ENCODE measurements at regions not wholly inside any gene's neighbourhood (a gene's known extent, or its start where the extent isn't known, plus 50 kb on each side); places are given as distances from the start of the nearest gene placed in this dataset.

DNA sequence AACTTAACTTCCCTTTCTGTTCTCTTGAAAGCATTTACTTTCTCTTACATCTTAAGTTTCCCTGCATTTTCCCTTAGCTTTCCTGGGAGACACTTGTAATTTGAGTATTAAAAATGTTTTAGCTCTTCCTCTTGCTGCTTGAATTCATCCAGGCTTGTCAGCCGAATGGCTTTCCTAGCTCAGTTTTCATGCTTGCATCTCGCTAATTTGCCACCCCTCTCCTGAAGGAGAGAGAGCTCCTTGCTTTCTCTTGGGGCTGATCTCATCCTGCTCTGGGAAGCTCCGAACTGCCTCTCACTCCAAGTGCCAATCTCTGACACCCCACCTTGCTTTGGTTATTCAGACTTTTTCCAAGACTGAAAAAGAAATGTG, 374.6 kb upstream of the TBL1XR1 start:
- Histone ChIP-seq H3K4me3 (ENCODE audit: low read depth, low read length) (no peak overlapping the region), H2AFZ (ENCODE audit: insufficient read depth, low read length, poor library complexity) (no peak overlapping the region), H4K8ac (ENCODE audit: low read depth, low read length) (no peak overlapping the region), H2BK5ac (ENCODE audit: low read depth, low read length, poor library complexity) (no peak overlapping the region), H3K4ac (ENCODE audit: low read depth, low read length) (no peak overlapping the region), H3K14ac (ENCODE audit: low read length) (no peak overlapping the region), H3K18ac (ENCODE audit: low read length) (no peak overlapping the region), H2BK12ac (ENCODE audit: low read length) (no peak overlapping the region), H3K36me3 (ENCODE audit: control insufficient read depth in 1 of 2, insufficient read depth in 2 of 2, low read length in 2 of 2) (no peaks in the 10 kb centered on the region), H3K27me3 (ENCODE audit: insufficient read depth, low read length) (no peaks in the 10 kb centered on the region), H2AK5ac (ENCODE audit: low read length) (no peak overlapping the region), H4K91ac (ENCODE audit: low read depth, low read length) (no peak overlapping the region), H3K4me1 (ENCODE audit: control insufficient read depth in 1 of 2, insufficient read depth in 2 of 2, low read length in 2 of 2) (no peaks in the 10 kb centered on the region), H4K12ac (ENCODE audit: low read depth, low read length) (no peak overlapping the region), H3K4me2 (ENCODE audit: low read length) (no peak overlapping the region), H3K79me2 (ENCODE audit: control insufficient read depth, insufficient read depth, low read length, poor library complexity) (no peaks in the 10 kb centered on the region), H3K27ac (ENCODE audit: low read depth, low read length) (no peak overlapping the region), H3K79me1 (ENCODE audit: low read length) (no peaks in the 10 kb centered on the region), H3K9ac (ENCODE audit: low read length) (no peak overlapping the region), H3K23ac (ENCODE audit: low read length) (no peak overlapping the region), H3K9me3 (ENCODE audit: insufficient read depth, low read depth, low read length) (no peaks in the 10 kb centered on the region), H2BK120ac (ENCODE audit: insufficient read depth, low read length, poor library complexity) (no peak overlapping the region)
- WGBS (ENCODE audit: extremely low coverage, insufficient coverage, insufficient read length), result no CpG with 5 or more reads among the region's 3 CpGs
- no peak for DNase-seq

DNA sequence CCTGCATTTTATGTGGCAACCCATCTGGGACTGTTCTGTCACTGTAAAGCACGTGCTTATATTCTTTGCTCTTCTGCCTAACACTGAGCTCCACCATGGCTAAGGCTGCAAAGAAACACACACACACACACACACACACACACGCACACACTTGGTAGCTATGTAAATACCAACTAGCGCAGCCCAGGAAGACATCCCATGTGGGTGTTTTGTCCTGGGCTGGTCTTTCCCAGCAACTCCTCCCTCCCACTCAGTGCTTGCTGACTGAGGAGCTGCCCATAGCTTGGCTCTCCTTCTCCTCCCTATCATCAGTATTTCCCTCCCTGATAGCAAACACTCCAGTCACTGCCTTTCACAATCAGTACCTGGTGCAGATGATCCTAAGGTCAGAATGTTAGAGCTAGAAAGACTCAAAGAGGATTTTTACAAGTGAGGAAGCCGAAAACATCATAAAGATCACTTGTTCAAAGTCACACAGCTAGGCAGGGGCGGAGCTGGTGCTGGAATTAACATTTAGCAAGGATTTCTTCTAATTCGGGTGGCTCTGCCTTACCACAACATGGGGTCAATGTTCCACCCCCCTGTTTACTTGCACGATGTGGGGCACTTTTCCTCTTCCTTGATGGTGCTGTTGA, 377.1 kb upstream of the TBL1XR1 start:
- H3K27ac ChIP-seq (ENCODE audit: low read depth, low read length), result no peak overlapping the region
- peaks cover 0 to under 1% of the 10 kb centered on the region in 2 experiments for H3K4me1 ChIP-seq (ENCODE audit: control insufficient read depth in 1 of 2, insufficient read depth in 2 of 2, low read length in 2 of 2)
- no peak overlapping the region for H3K9ac ChIP-seq (ENCODE audit: low read length)
- no peaks in the 10 kb centered on the region for H3K79me2 ChIP-seq (ENCODE audit: control insufficient read depth, insufficient read depth, low read length, poor library complexity)
- no peak overlapping the region for H3K4ac ChIP-seq (ENCODE audit: low read depth, low read length)
- H3K9me3 ChIP-seq (ENCODE audit: insufficient read depth, low read depth, low read length), result no peaks in the 10 kb centered on the region
- H4K12ac ChIP-seq (ENCODE audit: low read depth, low read length), result no peak overlapping the region
- no peak overlapping the region for H2AFZ ChIP-seq (ENCODE audit: insufficient read depth, low read length, poor library complexity)
- H2BK12ac ChIP-seq (ENCODE audit: low read length), result no peak overlapping the region
- H3K4me3 ChIP-seq (ENCODE audit: low read depth, low read length), result no peak overlapping the region
- no peak overlapping the region for H3K14ac ChIP-seq (ENCODE audit: low read length)
- H4K91ac ChIP-seq (ENCODE audit: low read depth, low read length), result no peak overlapping the region
- H3K4me2 ChIP-seq (ENCODE audit: low read length), result no peak overlapping the region
- H3K23ac ChIP-seq (ENCODE audit: low read length), result no peak overlapping the region
- no peaks in the 10 kb centered on the region for H3K36me3 ChIP-seq (ENCODE audit: control insufficient read depth in 1 of 2, insufficient read depth in 2 of 2, low read length in 2 of 2)
- no peak for DNase-seq
- H3K27me3 ChIP-seq (ENCODE audit: insufficient read depth, low read length), result no peaks in the 10 kb centered on the region
- no peak overlapping the region for H3K18ac ChIP-seq (ENCODE audit: low read length)
- no CpG with 5 or more reads among the region's 7 CpGs for WGBS (ENCODE audit: extremely low coverage, insufficient coverage, insufficient read length)
- no peak overlapping the region for H4K8ac ChIP-seq (ENCODE audit: low read depth, low read length)
- no peaks in the 10 kb centered on the region for H3K79me1 ChIP-seq (ENCODE audit: low read length)
- no peak overlapping the region for H2AK5ac ChIP-seq (ENCODE audit: low read length)
- H2BK120ac ChIP-seq (ENCODE audit: insufficient read depth, low read length, poor library complexity), result no peak overlapping the region
- H2BK5ac ChIP-seq (ENCODE audit: low read depth, low read length, poor library complexity), result no peak overlapping the region

DNA sequence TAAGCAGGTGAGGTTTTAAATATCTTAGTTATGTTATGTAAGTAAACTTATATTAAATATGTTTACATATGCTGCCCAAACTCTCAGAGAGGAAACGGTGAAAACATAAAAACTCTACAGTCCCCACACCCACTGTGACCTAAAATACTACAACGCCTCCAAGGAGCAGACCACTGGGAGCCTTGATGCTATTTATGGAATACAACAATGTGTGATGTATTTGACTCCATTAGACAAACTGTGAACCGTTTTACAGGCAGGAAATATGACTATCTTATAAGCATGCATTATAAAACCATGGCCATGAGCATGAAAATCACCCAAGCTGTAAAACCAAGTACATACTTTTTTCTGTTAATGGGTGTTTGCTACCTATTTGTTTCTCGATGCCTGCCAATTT, 379.5 kb upstream of the TBL1XR1 start:
- Histone ChIP-seq H3K9ac (ENCODE audit: low read length) (no peak overlapping the region), H3K9me3 (ENCODE audit: insufficient read depth, low read depth, low read length) (no peaks in the 10 kb centered on the region), H3K4ac (ENCODE audit: low read depth, low read length) (no peak overlapping the region), H3K36me3 (ENCODE audit: control insufficient read depth in 1 of 2, insufficient read depth in 2 of 2, low read length in 2 of 2) (no peaks in the 10 kb centered on the region), H2BK12ac (ENCODE audit: low read length) (no peak overlapping the region), H2BK5ac (ENCODE audit: low read depth, low read length, poor library complexity) (no peak overlapping the region), H2AFZ (ENCODE audit: insufficient read depth, low read length, poor library complexity) (no peak overlapping the region), H3K14ac (ENCODE audit: low read length) (no peak overlapping the region), H3K79me1 (ENCODE audit: low read length) (no peaks in the 10 kb centered on the region), H2BK120ac (ENCODE audit: insufficient read depth, low read length, poor library complexity) (no peak overlapping the region), H3K4me2 (ENCODE audit: low read length) (no peak overlapping the region), H4K12ac (ENCODE audit: low read depth, low read length) (no peak overlapping the region), H3K4me3 (ENCODE audit: low read depth, low read length) (no peak overlapping the region), H3K4me1 (ENCODE audit: control insufficient read depth in 1 of 2, insufficient read depth in 2 of 2, low read length in 2 of 2) (peaks cover 0 to 4% of the 10 kb centered on the region in 2 experiments), H3K27ac (ENCODE audit: low read depth, low read length) (no peak overlapping the region), H3K79me2 (ENCODE audit: control insufficient read depth, insufficient read depth, low read length, poor library complexity) (no peaks in the 10 kb centered on the region), H3K27me3 (ENCODE audit: insufficient read depth, low read length) (no peaks in the 10 kb centered on the region), H4K8ac (ENCODE audit: low read depth, low read length) (no peak overlapping the region), H4K91ac (ENCODE audit: low read depth, low read length) (no peak overlapping the region), H2AK5ac (ENCODE audit: low read length) (no peak overlapping the region), H3K23ac (ENCODE audit: low read length) (no peak overlapping the region), H3K18ac (ENCODE audit: low read length) (no peak overlapping the region)
- no CpG with 5 or more reads among the region's 4 CpGs for WGBS (ENCODE audit: extremely low coverage, insufficient coverage, insufficient read length)
- DNase-seq, result no peak

DNA sequence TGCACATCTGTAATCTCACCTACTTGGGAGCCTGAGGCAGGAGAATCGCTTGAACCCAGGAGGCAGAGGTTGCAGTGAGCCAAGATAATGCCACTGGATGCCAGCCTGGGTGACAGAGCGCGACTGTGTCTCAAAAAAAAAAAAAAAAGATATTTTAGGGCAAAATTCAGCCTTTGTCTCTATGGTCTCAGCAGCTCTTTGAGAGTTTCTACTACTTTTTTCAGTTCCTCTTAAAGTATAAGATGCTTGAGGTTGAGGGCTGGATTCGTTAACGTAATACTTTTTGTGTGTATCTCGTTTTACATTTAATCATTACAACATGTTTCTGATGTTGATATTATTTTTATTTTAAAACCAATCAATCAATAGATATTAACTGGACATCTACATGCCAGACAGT, 381.2 kb upstream of the TBL1XR1 start:
- Histone ChIP-seq H3K4me1 (ENCODE audit: control insufficient read depth in 1 of 2, insufficient read depth in 2 of 2, low read length in 2 of 2) (peaks cover 0 to 4% of the 10 kb centered on the region in 2 experiments), H3K4me2 (ENCODE audit: low read length) (no peak overlapping the region), H3K79me2 (ENCODE audit: control insufficient read depth, insufficient read depth, low read length, poor library complexity) (no peaks in the 10 kb centered on the region), H3K4me3 (ENCODE audit: low read depth, low read length) (no peak overlapping the region), H3K79me1 (ENCODE audit: low read length) (no peaks in the 10 kb centered on the region), H2BK5ac (ENCODE audit: low read depth, low read length, poor library complexity) (no peak overlapping the region), H2BK12ac (ENCODE audit: low read length) (no peak overlapping the region), H3K18ac (ENCODE audit: low read length) (no peak overlapping the region), H3K27me3 (ENCODE audit: insufficient read depth, low read length) (no peaks in the 10 kb centered on the region), H2BK120ac (ENCODE audit: insufficient read depth, low read length, poor library complexity) (no peak overlapping the region), H3K9ac (ENCODE audit: low read length) (no peak overlapping the region), H3K9me3 (ENCODE audit: insufficient read depth, low read depth, low read length) (no peaks in the 10 kb centered on the region), H4K12ac (ENCODE audit: low read depth, low read length) (no peak overlapping the region), H3K27ac (ENCODE audit: low read depth, low read length) (no peak overlapping the region), H3K14ac (ENCODE audit: low read length) (no peak overlapping the region), H3K23ac (ENCODE audit: low read length) (no peak overlapping the region), H2AFZ (ENCODE audit: insufficient read depth, low read length, poor library complexity) (no peak overlapping the region), H4K8ac (ENCODE audit: low read depth, low read length) (no peak overlapping the region), H3K4ac (ENCODE audit: low read depth, low read length) (no peak overlapping the region), H2AK5ac (ENCODE audit: low read length) (no peak overlapping the region), H4K91ac (ENCODE audit: low read depth, low read length) (no peak overlapping the region), H3K36me3 (ENCODE audit: control insufficient read depth in 1 of 2, insufficient read depth in 2 of 2, low read length in 2 of 2) (no peaks in the 10 kb centered on the region)
- WGBS (ENCODE audit: extremely low coverage, insufficient coverage, insufficient read length), result no CpG with 5 or more reads among the region's 6 CpGs
- DNase-seq, result no peak

All from trophoblast cell (in vitro differentiated cells and primary cell).